Erythroblast (primary cell): ENCODE measurements at regions not wholly inside any gene's neighbourhood (a gene's known extent, or its start where the extent isn't known, plus 50 kb on each side); places are given as distances from the start of the nearest gene placed in this dataset.

Experiments used
- GATA1 ChIP-seq: IDR thresholded peaks from 2 replicates; pipeline ENCODE4 v1.6.1; 2011; ENCODE audit warnings: low read depth, mild to moderate bottlenecking, control low read depth, low read length, moderate library complexity
- POLR2A ChIP-seq: IDR thresholded peaks from 2 replicates; pipeline ENCODE4 v1.6.1; 2011; ENCODE audit warnings: mild to moderate bottlenecking, low read length

GRCh38 chr5:74166064-74166463, 474.5 kb downstream of the ENC1 start:
- TF ChIP-seq POLR2A (no peak), GATA1 (no peak)
